ENCODE measurements at regions not wholly inside any gene's neighbourhood (a gene's known extent, or its start where the extent isn't known, plus 50 kb on each side); places are given as distances from the start of the nearest gene placed in this dataset.

- Histone ChIP-seq H3K27ac (ENCODE audit: low read depth, low read length) (no peak overlapping the region), H3K4me3 (ENCODE audit: insufficient read depth, low read length, poor library complexity, severe bottlenecking) (no peak overlapping the region), H3K9ac (ENCODE audit: low read length) (no peak overlapping the region), H3F3A (ENCODE audit: insufficient read depth) (no peaks in the 10 kb centered on the region), H3K9me3 (ENCODE audit: insufficient read depth, low read length) (no peaks in the 10 kb centered on the region), H3K4me2 (ENCODE audit: low read depth, low read length, poor library complexity, severe bottlenecking) (no peak overlapping the region), H3K27me3 (ENCODE audit: low read length) (no peaks in the 10 kb centered on the region), H3K9me2 (replicated peaks; ENCODE audit: insufficient read depth, low read length) (no peaks in the 10 kb centered on the region), H2AFZ (ENCODE audit: low read depth, low read length, severe bottlenecking) (no peak overlapping the region), H4K20me1 (ENCODE audit: low read depth, low read length) (no peaks in the 10 kb centered on the region), H3K36me3 (ENCODE audit: low read length) (no peaks in the 10 kb centered on the region), H3K79me2 (ENCODE audit: insufficient read depth, low read length) (no peaks in the 10 kb centered on the region)
- TF ChIP-seq EZH2phosphoT487 (conservative IDR thresholded peaks at IDR 0.05; ENCODE audit: low read length) (no peak), CTCF (IDR thresholded peaks at IDR 0.05; ENCODE audit: insufficient read depth, low read length, poor library complexity, severe bottlenecking) (no peak)
Observed at GRCh38 chr7:117950601-117951260, 77.5 kb upstream of the CTTNBP2 start.

GRCh38 chr7:117951285-117951684 is 78.0 kb upstream of the CTTNBP2 start:
- H3K9ac ChIP-seq (ENCODE audit: low read length): no peak overlapping the region
- H3K4me2 ChIP-seq (ENCODE audit: low read depth, low read length, poor library complexity, severe bottlenecking): no peak overlapping the region
- no peaks in the 10 kb centered on the region for H3F3A ChIP-seq (ENCODE audit: insufficient read depth)
- H3K4me3 ChIP-seq (ENCODE audit: insufficient read depth, low read length, poor library complexity, severe bottlenecking): no peak overlapping the region
- H3K27me3 ChIP-seq (ENCODE audit: low read length): no peaks in the 10 kb centered on the region
- H2AFZ ChIP-seq (ENCODE audit: low read depth, low read length, severe bottlenecking): no peak overlapping the region
- H3K9me2 ChIP-seq (replicated peaks; ENCODE audit: insufficient read depth, low read length): no peaks in the 10 kb centered on the region
- no peak overlapping the region for H3K27ac ChIP-seq (ENCODE audit: low read depth, low read length)
- H3K9me3 ChIP-seq (ENCODE audit: insufficient read depth, low read length): no peaks in the 10 kb centered on the region
- no peaks in the 10 kb centered on the region for H4K20me1 ChIP-seq (ENCODE audit: low read depth, low read length)
- H3K79me2 ChIP-seq (ENCODE audit: insufficient read depth, low read length): no peaks in the 10 kb centered on the region
- TF ChIP-seq EZH2phosphoT487 (conservative IDR thresholded peaks at IDR 0.05; ENCODE audit: low read length) (no peak), CTCF (IDR thresholded peaks at IDR 0.05; ENCODE audit: insufficient read depth, low read length, poor library complexity, severe bottlenecking) (no peak)
- no peaks in the 10 kb centered on the region for H3K36me3 ChIP-seq (ENCODE audit: low read length)

- Histone ChIP-seq H3K27me3 (ENCODE audit: low read length) (no peaks in the 10 kb centered on the region), H3K4me2 (ENCODE audit: low read depth, low read length, poor library complexity, severe bottlenecking) (no peak overlapping the region), H2AFZ (ENCODE audit: low read depth, low read length, severe bottlenecking) (no peak overlapping the region), H3K27ac (ENCODE audit: low read depth, low read length) (no peak overlapping the region), H3K9me2 (replicated peaks; ENCODE audit: insufficient read depth, low read length) (no peaks in the 10 kb centered on the region), H3K4me3 (ENCODE audit: insufficient read depth, low read length, poor library complexity, severe bottlenecking) (no peak overlapping the region), H3K9ac (ENCODE audit: low read length) (no peak overlapping the region), H3K9me3 (ENCODE audit: insufficient read depth, low read length) (no peaks in the 10 kb centered on the region), H3F3A (ENCODE audit: insufficient read depth) (no peaks in the 10 kb centered on the region), H3K36me3 (ENCODE audit: low read length) (no peaks in the 10 kb centered on the region), H4K20me1 (ENCODE audit: low read depth, low read length) (no peaks in the 10 kb centered on the region), H3K79me2 (ENCODE audit: insufficient read depth, low read length) (no peaks in the 10 kb centered on the region)
- no peak for TF ChIP-seq CTCF (IDR thresholded peaks at IDR 0.05; ENCODE audit: insufficient read depth, low read length, poor library complexity, severe bottlenecking)
- no peak for TF ChIP-seq EZH2phosphoT487 (conservative IDR thresholded peaks at IDR 0.05; ENCODE audit: low read length)
Observed at GRCh38 chr7:117951691-117952280, 78.5 kb upstream of the CTTNBP2 start.
